Astrocyte (in vitro differentiated cells and primary cell): ENCODE measurements at regions not wholly inside any gene's neighbourhood (a gene's known extent, or its start where the extent isn't known, plus 50 kb on each side); places are given as distances from the start of the nearest gene placed in this dataset.

ENCODE experiments used
- DNase-seq: peaks from one replicate; pipeline ENCODE4 v3.0.0-alpha.2; 2010; ENCODE audit warnings: low read depth
- FAIRE-seq: peaks from 2 replicates; lab custom pipeline; 2011; peaks lifted over from hg19 to GRCh38; lab: Jason Lieb, UNC
- H2AFZ ChIP-seq: 2 replicates; pipeline ENCODE4 v1.6.0; 2012; ENCODE audit warnings: low read depth, low read length, inconsistent platforms
- H3K27ac ChIP-seq: 2 replicates; pipeline ENCODE4 v1.5.1; 2011; ENCODE audit warnings: low read depth, low read length, inconsistent platforms
- H3K27me3 ChIP-seq: 2 replicates; pipeline ENCODE4 v1.6.0; 2011; ENCODE audit warnings: low read length, inconsistent platforms; ENCODE audit not compliant: insufficient read depth
- H3K36me3 ChIP-seq: 2 replicates; pipeline ENCODE4 v1.5.1; 2011; ENCODE audit warnings: low read length, inconsistent platforms; ENCODE audit not compliant: insufficient read depth
- H3K4me1 ChIP-seq: 2 replicates; pipeline ENCODE4 v1.5.1; 2011; ENCODE audit warnings: low read length, inconsistent platforms; ENCODE audit not compliant: insufficient read depth
- H3K4me2 ChIP-seq: 2 replicates; pipeline ENCODE4 v1.6.0; 2012; ENCODE audit warnings: low read length, inconsistent platforms
- H3K4me3 ChIP-seq: 2 replicates; pipeline ENCODE4 v1.5.1; 2011; ENCODE audit warnings: low read depth, mild to moderate bottlenecking, low read length, inconsistent platforms; ENCODE audit not compliant: insufficient read depth
- H3K79me2 ChIP-seq: 2 replicates; pipeline ENCODE4 v1.6.0; 2012; ENCODE audit warnings: mild to moderate bottlenecking, low read length, inconsistent platforms; ENCODE audit not compliant: insufficient read depth
- H3K9ac ChIP-seq: 2 replicates; pipeline ENCODE4 v1.6.0; 2012; ENCODE audit warnings: mild to moderate bottlenecking, low read length, inconsistent platforms
- H3K9me3 ChIP-seq: 2 replicates; pipeline ENCODE4 v1.5.1; 2012; ENCODE audit warnings: low read depth, mild to moderate bottlenecking, low read length, inconsistent platforms; ENCODE audit not compliant: insufficient read depth
- H4K20me1 ChIP-seq: 2 replicates; pipeline ENCODE4 v1.6.0; 2012; ENCODE audit warnings: low read length, inconsistent platforms; ENCODE audit not compliant: insufficient read depth
- H3K27ac Mint-ChIP-seq: one replicate; pipeline ENCODE4 v1.8.0; 2021; ENCODE audit warnings: mild to moderate bottlenecking, mixed read lengths; ENCODE audit not compliant: unreplicated experiment
- H3K27me3 Mint-ChIP-seq: one replicate; pipeline ENCODE4 v1.8.0; 2021; ENCODE audit warnings: low read depth, mixed read lengths; ENCODE audit not compliant: unreplicated experiment
- H3K36me3 Mint-ChIP-seq: one replicate; pipeline ENCODE4 v1.8.0; 2021; ENCODE audit warnings: low read depth, mixed read lengths; ENCODE audit not compliant: unreplicated experiment
- H3K4me1 Mint-ChIP-seq: one replicate; pipeline ENCODE4 v1.8.0; 2021; ENCODE audit warnings: low read depth, mixed read lengths; ENCODE audit not compliant: unreplicated experiment
- H3K4me3 Mint-ChIP-seq: one replicate; pipeline ENCODE4 v1.8.0; 2021; ENCODE audit warnings: mild to moderate bottlenecking, moderate library complexity, mixed read lengths; ENCODE audit not compliant: unreplicated experiment
- H3K9me3 Mint-ChIP-seq: one replicate; pipeline ENCODE4 v1.8.0; 2021; ENCODE audit warnings: mild to moderate bottlenecking, mixed read lengths; ENCODE audit not compliant: unreplicated experiment
- EZH2 ChIP-seq: IDR thresholded peaks from 2 replicates; pipeline ENCODE4 v1.6.1; 2012; ENCODE audit warnings: mild to moderate bottlenecking, low read length, inconsistent platforms; ENCODE audit not compliant: insufficient read depth
- TF ChIP-seq, protein P1 (sequence below): IDR thresholded peaks from 2 replicates; pipeline ENCODE4 v1.5.1; 2011; ENCODE audit warnings: low read depth, mild to moderate bottlenecking, inconsistent platforms, low read length, moderate library complexity; ENCODE audit not compliant: insufficient read depth

DNA sequence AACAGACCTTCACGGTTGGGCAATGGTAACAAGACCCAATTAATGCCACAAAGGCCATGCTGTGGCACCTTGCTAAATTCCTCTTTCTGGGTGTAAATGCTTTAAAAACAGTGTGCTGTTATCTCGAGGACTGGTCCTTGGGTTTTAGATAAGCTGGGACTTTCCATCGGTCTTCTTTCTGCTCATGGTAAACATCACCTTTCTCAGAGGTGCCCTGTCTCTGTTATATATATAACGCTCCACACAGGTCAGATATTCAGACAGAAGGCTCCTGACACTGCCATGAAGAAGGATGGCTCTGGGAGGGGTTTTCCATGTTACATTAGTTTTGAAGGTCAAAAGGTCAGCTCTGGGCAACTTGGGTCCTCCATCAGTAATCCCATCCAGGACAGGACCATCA lies 151.6 kb downstream of the BBOX1 start:
- Histone ChIP-seq H3K27me3 (no peaks in the 10 kb centered on the region), H3K4me2 (no peak overlapping the region), H4K20me1 (no peaks in the 10 kb centered on the region), H3K4me3 (no peak overlapping the region), H2AFZ (no peak overlapping the region), H3K9me3 (no peaks in the 10 kb centered on the region), H3K79me2 (no peaks in the 10 kb centered on the region), H3K27ac (no peak overlapping the region), H3K36me3 (no peaks in the 10 kb centered on the region), H3K4me1 (no peaks in the 10 kb centered on the region), H3K9ac (no peak overlapping the region)
- H3K27me3 Mint-ChIP-seq, result no peaks in the 10 kb centered on the region
- no peaks in the 10 kb centered on the region for H3K36me3 Mint-ChIP-seq
- no peak overlapping the region for H3K4me3 Mint-ChIP-seq
- DNase-seq (no peak), FAIRE-seq (no peak)
- TF ChIP-seq, protein P1, sequence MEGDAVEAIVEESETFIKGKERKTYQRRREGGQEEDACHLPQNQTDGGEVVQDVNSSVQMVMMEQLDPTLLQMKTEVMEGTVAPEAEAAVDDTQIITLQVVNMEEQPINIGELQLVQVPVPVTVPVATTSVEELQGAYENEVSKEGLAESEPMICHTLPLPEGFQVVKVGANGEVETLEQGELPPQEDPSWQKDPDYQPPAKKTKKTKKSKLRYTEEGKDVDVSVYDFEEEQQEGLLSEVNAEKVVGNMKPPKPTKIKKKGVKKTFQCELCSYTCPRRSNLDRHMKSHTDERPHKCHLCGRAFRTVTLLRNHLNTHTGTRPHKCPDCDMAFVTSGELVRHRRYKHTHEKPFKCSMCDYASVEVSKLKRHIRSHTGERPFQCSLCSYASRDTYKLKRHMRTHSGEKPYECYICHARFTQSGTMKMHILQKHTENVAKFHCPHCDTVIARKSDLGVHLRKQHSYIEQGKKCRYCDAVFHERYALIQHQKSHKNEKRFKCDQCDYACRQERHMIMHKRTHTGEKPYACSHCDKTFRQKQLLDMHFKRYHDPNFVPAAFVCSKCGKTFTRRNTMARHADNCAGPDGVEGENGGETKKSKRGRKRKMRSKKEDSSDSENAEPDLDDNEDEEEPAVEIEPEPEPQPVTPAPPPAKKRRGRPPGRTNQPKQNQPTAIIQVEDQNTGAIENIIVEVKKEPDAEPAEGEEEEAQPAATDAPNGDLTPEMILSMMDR, result no peak
- no peak for TF ChIP-seq EZH2
- H3K9me3 Mint-ChIP-seq, result no peaks in the 10 kb centered on the region
- peaks cover 20% of the 10 kb centered on the region for H3K4me1 Mint-ChIP-seq
- no peak overlapping the region for H3K27ac Mint-ChIP-seq

DNA sequence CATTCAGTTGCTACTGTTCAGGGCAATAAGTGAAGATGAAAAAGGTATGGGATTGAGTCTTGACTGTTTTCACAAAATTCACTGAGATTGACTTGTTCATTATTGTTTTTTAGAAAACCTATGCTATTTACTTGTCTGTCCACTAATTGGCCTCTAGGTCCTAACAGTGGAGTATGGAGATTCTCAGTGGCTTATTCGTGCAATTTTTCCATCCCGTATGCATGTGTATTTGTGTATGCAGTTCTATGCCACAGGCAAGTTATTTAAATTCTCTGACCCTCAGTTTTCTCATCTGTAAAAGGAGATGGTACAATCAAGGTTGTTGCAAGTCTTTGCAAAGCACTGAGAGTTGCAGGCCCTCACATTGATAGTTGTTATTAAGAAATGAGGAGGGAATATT lies 151.0 kb downstream of the BBOX1 start:
- H3K9me3 Mint-ChIP-seq, result no peaks in the 10 kb centered on the region
- H3K27me3 Mint-ChIP-seq, result no peaks in the 10 kb centered on the region
- no peak for DNase-seq
- H3K79me2 ChIP-seq, result no peaks in the 10 kb centered on the region
- H3K27ac ChIP-seq, result no peak overlapping the region
- no peak overlapping the region for H3K4me3 Mint-ChIP-seq
- no peaks in the 10 kb centered on the region for H3K9me3 ChIP-seq
- no peaks in the 10 kb centered on the region for H3K4me1 ChIP-seq
- peaks cover 22% of the 10 kb centered on the region for H3K4me1 Mint-ChIP-seq
- TF ChIP-seq, protein P1, result no peak
- TF ChIP-seq EZH2, result no peak
- no peaks in the 10 kb centered on the region for H3K36me3 ChIP-seq
- no peak overlapping the region for H3K4me2 ChIP-seq
- no peak overlapping the region for H3K4me3 ChIP-seq
- no peak for FAIRE-seq
- no peaks in the 10 kb centered on the region for H3K36me3 Mint-ChIP-seq
- H3K27me3 ChIP-seq, result no peaks in the 10 kb centered on the region
- no peak overlapping the region for H3K9ac ChIP-seq
- no peak overlapping the region for H3K27ac Mint-ChIP-seq
- no peaks in the 10 kb centered on the region for H4K20me1 ChIP-seq
- no peak overlapping the region for H2AFZ ChIP-seq

DNA sequence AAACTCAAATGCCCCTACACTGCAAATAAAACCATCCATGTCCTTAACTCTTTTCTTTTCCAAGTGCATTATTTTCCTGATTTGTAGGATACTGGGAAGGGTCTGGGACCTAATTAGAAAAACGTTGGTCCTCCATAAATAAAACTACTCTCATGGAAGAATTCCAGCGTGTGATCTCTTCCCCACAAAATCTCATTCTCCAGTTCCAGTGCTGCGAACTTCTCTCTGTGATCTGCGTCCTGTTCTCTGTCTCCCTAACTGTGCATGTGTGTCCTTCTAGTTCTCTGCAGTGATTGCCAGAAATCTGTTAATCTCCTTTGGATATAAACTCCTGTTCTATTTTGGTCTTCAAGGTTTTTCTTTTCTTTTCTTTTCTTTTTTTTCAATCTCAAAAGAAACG lies 148.1 kb downstream of the BBOX1 start:
- H3K9me3 Mint-ChIP-seq, result no peaks in the 10 kb centered on the region
- no peak for FAIRE-seq
- no peaks in the 10 kb centered on the region for H3K27me3 Mint-ChIP-seq

More for the DNA sequence above, 148.1 kb downstream of the BBOX1 start:
- H3K27ac ChIP-seq, result no peak overlapping the region
- no peak overlapping the region for H3K9ac ChIP-seq
- H3K4me3 Mint-ChIP-seq, result no peak overlapping the region
- no peaks in the 10 kb centered on the region for H3K36me3 ChIP-seq
- no peaks in the 10 kb centered on the region for H3K79me2 ChIP-seq
- H2AFZ ChIP-seq, result no peak overlapping the region
- no peaks in the 10 kb centered on the region for H4K20me1 ChIP-seq
- H3K27me3 ChIP-seq, result no peaks in the 10 kb centered on the region
- H3K4me1 ChIP-seq, result no peaks in the 10 kb centered on the region
- DNase-seq, result no peak
- no peak for TF ChIP-seq EZH2
- TF ChIP-seq, protein P1, result no peak
- H3K4me3 ChIP-seq, result no peak overlapping the region
- H3K9me3 ChIP-seq, result no peaks in the 10 kb centered on the region
- H3K27ac Mint-ChIP-seq, result no peak overlapping the region
- H3K36me3 Mint-ChIP-seq, result no peaks in the 10 kb centered on the region
- peaks cover 29% of the 10 kb centered on the region for H3K4me1 Mint-ChIP-seq
- H3K4me2 ChIP-seq, result no peak overlapping the region
